Neural progenitor cell (in vitro differentiated cells): ENCODE measurements at regions not wholly inside any gene's neighbourhood (a gene's known extent, or its start where the extent isn't known, plus 50 kb on each side); places are given as distances from the start of the nearest gene placed in this dataset.

Source experiments
- EZH2 ChIP-seq: fragments of 200-600 bp; sonication (generic); IDR thresholded peaks from 2 replicates; pipeline ENCODE4 v1.6.1; 2017; ENCODE audit warnings: antibody characterized with exemption, mild to moderate bottlenecking, moderate library complexity
- TF ChIP-seq, protein P1 (sequence below): fragments of 200-600 bp; sonication (generic); IDR thresholded peaks from 2 replicates; pipeline ENCODE4 v1.5.1; 2017; ENCODE audit warnings: antibody characterized with exemption, mild to moderate bottlenecking

DNA sequence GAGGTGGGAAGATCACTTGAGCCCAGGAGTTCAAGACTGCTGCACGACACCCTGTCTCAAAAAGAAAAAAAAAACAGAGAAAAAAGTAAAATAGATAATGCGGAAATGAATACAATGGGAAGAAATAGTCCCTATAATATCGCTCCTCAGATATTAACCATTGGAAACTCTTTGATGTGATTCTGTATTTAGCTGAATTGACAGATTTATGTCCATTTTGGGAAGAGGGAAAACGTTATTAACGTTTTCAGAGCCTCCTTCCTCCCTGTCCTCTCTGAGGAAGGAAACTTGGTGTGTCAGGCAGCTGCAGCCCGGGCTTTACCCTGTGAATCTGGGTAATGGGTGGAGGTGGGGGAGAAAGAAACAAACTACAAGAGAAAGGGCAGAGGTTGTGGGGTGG lies 61.6 kb upstream of the ECE1 start:
- TF ChIP-seq, protein P1, sequence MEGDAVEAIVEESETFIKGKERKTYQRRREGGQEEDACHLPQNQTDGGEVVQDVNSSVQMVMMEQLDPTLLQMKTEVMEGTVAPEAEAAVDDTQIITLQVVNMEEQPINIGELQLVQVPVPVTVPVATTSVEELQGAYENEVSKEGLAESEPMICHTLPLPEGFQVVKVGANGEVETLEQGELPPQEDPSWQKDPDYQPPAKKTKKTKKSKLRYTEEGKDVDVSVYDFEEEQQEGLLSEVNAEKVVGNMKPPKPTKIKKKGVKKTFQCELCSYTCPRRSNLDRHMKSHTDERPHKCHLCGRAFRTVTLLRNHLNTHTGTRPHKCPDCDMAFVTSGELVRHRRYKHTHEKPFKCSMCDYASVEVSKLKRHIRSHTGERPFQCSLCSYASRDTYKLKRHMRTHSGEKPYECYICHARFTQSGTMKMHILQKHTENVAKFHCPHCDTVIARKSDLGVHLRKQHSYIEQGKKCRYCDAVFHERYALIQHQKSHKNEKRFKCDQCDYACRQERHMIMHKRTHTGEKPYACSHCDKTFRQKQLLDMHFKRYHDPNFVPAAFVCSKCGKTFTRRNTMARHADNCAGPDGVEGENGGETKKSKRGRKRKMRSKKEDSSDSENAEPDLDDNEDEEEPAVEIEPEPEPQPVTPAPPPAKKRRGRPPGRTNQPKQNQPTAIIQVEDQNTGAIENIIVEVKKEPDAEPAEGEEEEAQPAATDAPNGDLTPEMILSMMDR = no peak
- no peak for TF ChIP-seq EZH2
